Ovary (tissue), 7 donors: ENCODE measurements at regions not wholly inside any gene's neighbourhood (a gene's known extent, or its start where the extent isn't known, plus 50 kb on each side); places are given as distances from the start of the nearest gene placed in this dataset.

Experiments
- DNase-seq, 5 donors: peaks; one replicate each; pipeline ENCODE4 v3.0.0-alpha.2; 2019 to 2020
- H3K27ac ChIP-seq, 2 donors: fragments of 200-600 bp; one replicate each; pipeline versions ENCODE4 v1.5.1 to v1.8.0; 2019 to 2022
- H3K27me3 ChIP-seq: fragments of 200-600 bp; one replicate; pipeline ENCODE4 v1.8.0; 2022
- H3K36me3 ChIP-seq: fragments of 200-600 bp; sonication (generic); one replicate; pipeline ENCODE4 v1.5.1; 2019
- H3K4me1 ChIP-seq: one replicate; pipeline ENCODE4 v1.8.1; 2013; ENCODE audit warnings: mild to moderate bottlenecking, moderate library complexity; ENCODE audit not compliant: insufficient read depth
- H3K4me3 ChIP-seq: fragments of 200-600 bp; sonication (generic); one replicate; pipeline ENCODE4 v1.5.1; 2017
- H3K9me3 ChIP-seq, 2 donors: fragments of 200-600 bp in 1 of 2; sonication (generic) in 1 of 2; one replicate each; pipeline versions ENCODE4 v1.5.1 to v1.8.1; 2013 to 2019; ENCODE audit warnings: mild to moderate bottlenecking in 1 of 2, moderate library complexity in 1 of 2
- EP300 ChIP-seq: sonication (generic); formaldehyde crosslinking; IDR thresholded peaks from one replicate; pipeline ENCODE4 v1.6.1; 2017; ENCODE audit warnings: antibody characterized with exemption
- POLR2A ChIP-seq: fragments of 450-650 bp; IDR thresholded peaks from one replicate; pipeline ENCODE4 v1.6.1; 2017; ENCODE audit warnings: antibody characterized with exemption, mild to moderate bottlenecking, moderate library complexity
- WGBS, 3 donors: extraction: QIAGEN DNeasy Blood & Tissue Kit in 1 of 3; methylation state at CpG; one replicate each; pipeline versions ENCODE4 v1.1.5 to v1.1.7; 2013 to 2017; 5-methylcytosine and 5-hydroxymethylcytosine counted together
- intact Hi-C, 4 donors: fragments of 100-400 bp; cut with DNase I; formaldehyde crosslinking; loops; one replicate each; pipeline versions ENCODE4 v1.11.0 to v1.15.1; 2022 to 2023
- TF ChIP-seq, protein P1 (sequence below), 3 donors: fragments of 450-650 bp in 2 of 3; fragments of 200-600 bp in 1 of 3; IDR thresholded peaks; one replicate each; pipeline versions ENCODE4 v1.5.1 to v1.8.0; 2016 to 2022; ENCODE audit warnings: antibody characterized with exemption in 3 of 3, mild to moderate bottlenecking in 1 of 3
- donor health status: DM: no; HTN: no; CAD: no; lungs with moderate emphysema.
- donor health status: DM: no; HTN: no; CAD: no.
- donor health status: Bipolar disorder and iron deficiency.
- donor health status: DM: no; HTN: no; CAD: no.
- donor health status: DM: yes; HTN: yes; CAD: no.

- no peak for TF ChIP-seq EP300
- TF ChIP-seq, protein P1, sequence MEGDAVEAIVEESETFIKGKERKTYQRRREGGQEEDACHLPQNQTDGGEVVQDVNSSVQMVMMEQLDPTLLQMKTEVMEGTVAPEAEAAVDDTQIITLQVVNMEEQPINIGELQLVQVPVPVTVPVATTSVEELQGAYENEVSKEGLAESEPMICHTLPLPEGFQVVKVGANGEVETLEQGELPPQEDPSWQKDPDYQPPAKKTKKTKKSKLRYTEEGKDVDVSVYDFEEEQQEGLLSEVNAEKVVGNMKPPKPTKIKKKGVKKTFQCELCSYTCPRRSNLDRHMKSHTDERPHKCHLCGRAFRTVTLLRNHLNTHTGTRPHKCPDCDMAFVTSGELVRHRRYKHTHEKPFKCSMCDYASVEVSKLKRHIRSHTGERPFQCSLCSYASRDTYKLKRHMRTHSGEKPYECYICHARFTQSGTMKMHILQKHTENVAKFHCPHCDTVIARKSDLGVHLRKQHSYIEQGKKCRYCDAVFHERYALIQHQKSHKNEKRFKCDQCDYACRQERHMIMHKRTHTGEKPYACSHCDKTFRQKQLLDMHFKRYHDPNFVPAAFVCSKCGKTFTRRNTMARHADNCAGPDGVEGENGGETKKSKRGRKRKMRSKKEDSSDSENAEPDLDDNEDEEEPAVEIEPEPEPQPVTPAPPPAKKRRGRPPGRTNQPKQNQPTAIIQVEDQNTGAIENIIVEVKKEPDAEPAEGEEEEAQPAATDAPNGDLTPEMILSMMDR (IDR thresholded peaks at IDR 0.05), result no peak
- no peak for TF ChIP-seq POLR2A
- intact Hi-C loops, result no loop called here
- DNase-seq, result no peak
- WGBS, 3 donors, result 87 to 91% (median 90%) methylated on average over 5 of the region's 5 CpGs
- Histone ChIP-seq H3K4me1 (no peaks in the 10 kb centered on the region), H3K9me3 (no peaks in the 10 kb centered on the region), H3K27me3 (no peaks in the 10 kb centered on the region), H3K4me3 (no peak overlapping the region), H3K36me3 (no peaks in the 10 kb centered on the region), H3K27ac (no peak overlapping the region)
Observed at GRCh38 chr1:199101139-199101538, 462.3 kb downstream of the PTPRC start.

GRCh38 chr1:199101635-199102034 lies 462.8 kb downstream of the PTPRC start:
- WGBS, 3 donors, result 79 to 88% (median 85%) methylated on average over 3 of the region's 3 CpGs
- Histone ChIP-seq H3K27me3 (no peaks in the 10 kb centered on the region), H3K36me3 (no peaks in the 10 kb centered on the region), H3K4me3 (no peak overlapping the region), H3K27ac (no peak overlapping the region), H3K4me1 (no peaks in the 10 kb centered on the region), H3K9me3 (no peaks in the 10 kb centered on the region)
- no peak for TF ChIP-seq EP300
- TF ChIP-seq, protein P1 (IDR thresholded peaks at IDR 0.05), result no peak
- no peak for TF ChIP-seq POLR2A
- no peak for DNase-seq
- intact Hi-C loops, result no loop called here

DNA sequence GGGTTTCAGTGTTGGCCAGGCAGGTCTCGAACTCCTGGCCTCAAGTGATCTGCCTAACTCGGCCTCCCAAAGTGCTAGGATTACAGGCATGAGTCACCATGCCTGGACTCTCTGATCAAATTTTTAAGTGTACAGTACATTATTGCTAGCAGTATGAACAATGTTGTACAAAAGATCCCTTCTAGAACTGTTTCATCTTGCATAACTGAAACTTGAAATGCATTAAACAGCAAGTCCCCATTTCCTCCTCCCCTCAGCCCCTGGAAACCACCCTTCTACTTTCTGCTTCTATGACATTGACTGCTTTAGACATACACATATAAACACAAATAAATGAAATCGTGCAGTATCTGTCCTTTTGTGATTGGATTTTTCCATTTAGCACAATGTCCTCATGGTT lies 463.4 kb downstream of the PTPRC start:
- Histone ChIP-seq H3K36me3 (no peaks in the 10 kb centered on the region), H3K4me1 (no peaks in the 10 kb centered on the region), H3K4me3 (no peak overlapping the region), H3K9me3 (no peaks in the 10 kb centered on the region), H3K27ac (no peak overlapping the region), H3K27me3 (no peaks in the 10 kb centered on the region)
- intact Hi-C loops, result no loop called here
- TF ChIP-seq EP300 (no peak), POLR2A (no peak)
- TF ChIP-seq, protein P1 (IDR thresholded peaks at IDR 0.05), result no peak
- no peak for DNase-seq
- WGBS, 3 donors, result 79 to 93% (median 83%) methylated on average over 3 of the region's 3 CpGs

DNA sequence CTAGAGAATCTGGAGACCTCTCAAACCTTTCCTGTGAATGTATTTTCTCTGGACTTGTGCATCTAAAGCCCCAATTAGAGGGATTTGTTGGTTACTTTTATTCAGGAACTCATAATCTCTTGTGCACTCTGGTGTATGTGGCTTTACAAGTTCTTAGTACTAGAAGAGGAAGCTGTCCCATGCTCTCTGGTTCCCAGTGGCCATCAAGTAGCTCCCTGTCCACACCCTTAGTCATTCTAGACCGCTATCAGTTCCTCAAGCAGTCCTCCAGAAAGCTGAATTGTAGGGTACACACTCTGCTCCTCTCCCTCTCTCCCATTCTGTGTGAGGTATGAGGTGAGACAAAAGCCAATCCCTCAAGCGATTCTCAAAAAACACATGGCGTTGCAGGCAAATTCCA lies 470.3 kb downstream of the PTPRC start:
- no peaks in the 10 kb centered on the region for H3K9me3 ChIP-seq
- DNase-seq, result no peak
- no peaks in the 10 kb centered on the region for H3K4me1 ChIP-seq
- no peaks in the 10 kb centered on the region for H3K27me3 ChIP-seq
- no peak overlapping the region for H3K27ac ChIP-seq
- intact Hi-C loops, result no loop called here
- H3K36me3 ChIP-seq, result no peaks in the 10 kb centered on the region
- WGBS, 3 donors, result 89 to 93% (median 90%) methylated on average over 3 of the region's 3 CpGs
- no peak overlapping the region for H3K4me3 ChIP-seq
- TF ChIP-seq EP300 (no peak), POLR2A (no peak)
- TF ChIP-seq, protein P1 (IDR thresholded peaks at IDR 0.05), result no peak

GRCh38 chr1:199112365-199112764 lies 473.5 kb downstream of the PTPRC start:
- H3K4me3 ChIP-seq, result no peak overlapping the region
- intact Hi-C loops, result no loop called here
- no peaks in the 10 kb centered on the region for H3K9me3 ChIP-seq
- H3K36me3 ChIP-seq, result no peaks in the 10 kb centered on the region
- TF ChIP-seq EP300 (no peak), POLR2A (no peak)
- TF ChIP-seq, protein P1 (IDR thresholded peaks at IDR 0.05), result no peak
- H3K27me3 ChIP-seq, result no peaks in the 10 kb centered on the region
- H3K4me1 ChIP-seq, result no peaks in the 10 kb centered on the region
- no peak overlapping the region for H3K27ac ChIP-seq
- DNase-seq, result no peak
